Retinal pigment epithelial cell (primary cell): ENCODE measurements at regions not wholly inside any gene's neighbourhood (a gene's known extent, or its start where the extent isn't known, plus 50 kb on each side); places are given as distances from the start of the nearest gene placed in this dataset.
A peak's percentile ranks its signal among the peaks of the same experiment; 100 is the strongest.

Experiments used
- DNase-seq: peaks from one replicate; pipeline ENCODE4 v3.0.0-alpha.2; 2010; ENCODE audit warnings: low read depth
- H3K4me3 ChIP-seq: 2 replicates; pipeline ENCODE4 v1.5.1; 2011; ENCODE audit warnings: mild to moderate bottlenecking, low read length, control low read depth, moderate library complexity
- TF ChIP-seq, protein P1 (sequence below): conservative IDR thresholded peaks from 2 replicates; pipeline ENCODE4 v1.5.1; 2011; ENCODE audit warnings: low read depth, low read length, control low read depth, inconsistent platforms

DNA sequence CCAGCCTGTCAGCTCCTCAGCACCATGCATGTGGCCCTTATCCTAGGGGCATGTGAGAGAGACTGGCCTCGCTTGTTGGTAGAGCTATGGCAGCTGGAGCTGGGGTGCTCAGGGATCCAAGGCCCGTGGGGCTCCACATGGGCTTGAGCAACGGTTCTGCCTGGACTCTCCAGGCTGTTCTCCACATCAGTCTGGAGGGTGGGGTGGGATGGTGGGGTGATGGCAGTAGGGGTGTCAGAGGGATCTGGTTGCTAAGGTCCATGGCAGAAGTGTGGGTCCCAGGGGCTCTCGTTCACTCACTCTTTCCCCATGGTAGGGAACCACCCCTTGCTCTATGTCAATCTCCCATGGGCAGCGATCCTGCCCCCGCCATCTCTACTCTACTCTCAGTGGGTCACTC, 622.6 kb downstream of the LRFN5 start:
- H3K4me3 ChIP-seq = no peak overlapping the region
- TF ChIP-seq, protein P1, sequence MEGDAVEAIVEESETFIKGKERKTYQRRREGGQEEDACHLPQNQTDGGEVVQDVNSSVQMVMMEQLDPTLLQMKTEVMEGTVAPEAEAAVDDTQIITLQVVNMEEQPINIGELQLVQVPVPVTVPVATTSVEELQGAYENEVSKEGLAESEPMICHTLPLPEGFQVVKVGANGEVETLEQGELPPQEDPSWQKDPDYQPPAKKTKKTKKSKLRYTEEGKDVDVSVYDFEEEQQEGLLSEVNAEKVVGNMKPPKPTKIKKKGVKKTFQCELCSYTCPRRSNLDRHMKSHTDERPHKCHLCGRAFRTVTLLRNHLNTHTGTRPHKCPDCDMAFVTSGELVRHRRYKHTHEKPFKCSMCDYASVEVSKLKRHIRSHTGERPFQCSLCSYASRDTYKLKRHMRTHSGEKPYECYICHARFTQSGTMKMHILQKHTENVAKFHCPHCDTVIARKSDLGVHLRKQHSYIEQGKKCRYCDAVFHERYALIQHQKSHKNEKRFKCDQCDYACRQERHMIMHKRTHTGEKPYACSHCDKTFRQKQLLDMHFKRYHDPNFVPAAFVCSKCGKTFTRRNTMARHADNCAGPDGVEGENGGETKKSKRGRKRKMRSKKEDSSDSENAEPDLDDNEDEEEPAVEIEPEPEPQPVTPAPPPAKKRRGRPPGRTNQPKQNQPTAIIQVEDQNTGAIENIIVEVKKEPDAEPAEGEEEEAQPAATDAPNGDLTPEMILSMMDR = no peak
- no peak for DNase-seq

DNA sequence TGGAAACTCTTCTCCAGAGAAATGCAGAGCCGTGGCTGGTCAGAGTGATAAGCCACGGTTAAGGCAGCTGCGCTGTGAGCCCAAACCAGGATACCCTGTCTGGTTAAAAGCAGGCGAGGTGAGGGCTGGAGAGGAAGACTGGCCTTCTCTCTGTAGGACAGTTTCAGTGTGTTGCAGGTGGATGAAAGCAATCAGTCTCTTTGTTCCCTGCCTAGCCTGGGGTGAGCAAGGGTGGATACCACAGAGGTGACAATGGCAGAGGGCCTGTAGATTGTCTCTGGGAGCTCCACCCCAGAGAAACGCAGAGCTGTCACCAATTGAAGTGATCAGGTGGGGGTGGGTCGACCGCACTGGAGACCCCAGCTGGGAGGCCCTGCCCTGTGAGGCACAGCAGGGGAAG, 621.9 kb downstream of the LRFN5 start:
- no peak overlapping the region for H3K4me3 ChIP-seq
- TF ChIP-seq, protein P1 = no peak

DNA sequence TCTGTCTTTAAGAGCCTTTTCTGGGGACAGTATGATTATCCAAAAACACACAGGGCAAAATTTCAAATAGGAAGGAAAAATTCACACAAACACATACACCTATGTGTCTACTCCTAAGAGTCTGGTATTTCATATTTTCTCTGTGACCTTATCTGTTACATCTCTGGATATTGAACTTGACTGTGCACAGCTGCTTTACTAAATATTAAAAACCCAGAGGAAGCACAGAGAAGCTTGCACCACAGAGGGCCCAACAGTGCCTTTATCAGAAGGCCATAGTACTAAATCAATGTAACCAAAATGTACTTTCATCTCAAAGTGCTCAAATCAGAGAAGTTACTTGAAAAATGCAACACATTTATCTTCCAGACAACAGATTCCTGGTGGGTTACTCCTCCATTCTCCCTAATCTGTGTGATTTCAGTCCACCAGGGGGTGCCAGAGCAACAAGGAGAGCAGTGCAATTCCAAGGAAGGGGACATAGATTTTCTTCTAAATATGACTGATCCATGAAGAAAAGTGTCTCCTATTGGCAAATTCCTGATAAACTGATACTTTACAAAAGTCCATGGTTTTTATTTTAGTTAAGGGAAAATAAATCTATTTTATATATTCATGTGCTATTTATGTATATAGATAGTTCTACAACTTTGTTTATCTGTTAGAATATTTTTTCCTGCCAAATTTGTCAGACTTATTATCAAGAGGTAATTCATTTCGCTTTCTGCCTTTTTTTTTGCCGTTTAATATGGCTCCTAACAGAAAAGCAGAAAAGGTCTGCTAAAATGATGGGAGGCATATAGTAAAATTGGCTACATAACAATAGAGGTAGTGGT, 617.6 kb downstream of the LRFN5 start:
- peak; percentile 25 for DNase-seq
- H3K4me3 ChIP-seq = no peak overlapping the region
- TF ChIP-seq, protein P1 = peak; percentile 80

More for the DNA sequence above, 621.9 kb downstream of the LRFN5 start:
- DNase-seq = no peak

DNA sequence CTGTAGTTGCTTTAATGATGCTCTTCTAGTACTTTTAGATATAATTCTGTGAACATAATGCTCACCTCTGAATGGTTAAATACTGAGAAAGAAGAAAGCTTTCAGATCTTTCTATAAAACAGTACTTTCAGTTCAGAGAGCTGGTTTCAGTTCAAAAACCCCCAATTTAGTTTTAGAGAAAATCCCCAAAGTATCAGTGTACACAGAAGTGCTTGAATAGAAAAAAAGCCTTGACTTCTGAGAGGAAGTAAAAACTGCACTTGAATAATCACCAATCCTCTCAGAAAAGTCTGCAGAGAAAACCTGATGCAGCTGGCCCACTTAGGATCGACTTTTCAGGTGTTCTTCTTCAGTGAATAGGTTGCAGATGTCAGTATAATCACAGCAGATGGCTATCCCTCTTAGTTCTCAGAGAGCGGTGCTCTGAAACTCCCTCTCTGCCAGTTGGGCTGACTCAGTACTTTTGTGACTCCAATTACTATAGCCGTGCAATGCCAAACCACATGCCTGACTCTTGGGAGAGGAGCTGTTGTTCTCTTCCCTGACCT, 616.3 kb downstream of the LRFN5 start:
- peak; percentile 19 for DNase-seq
- H3K4me3 ChIP-seq = no peak overlapping the region
- TF ChIP-seq, protein P1 = no peak

DNA sequence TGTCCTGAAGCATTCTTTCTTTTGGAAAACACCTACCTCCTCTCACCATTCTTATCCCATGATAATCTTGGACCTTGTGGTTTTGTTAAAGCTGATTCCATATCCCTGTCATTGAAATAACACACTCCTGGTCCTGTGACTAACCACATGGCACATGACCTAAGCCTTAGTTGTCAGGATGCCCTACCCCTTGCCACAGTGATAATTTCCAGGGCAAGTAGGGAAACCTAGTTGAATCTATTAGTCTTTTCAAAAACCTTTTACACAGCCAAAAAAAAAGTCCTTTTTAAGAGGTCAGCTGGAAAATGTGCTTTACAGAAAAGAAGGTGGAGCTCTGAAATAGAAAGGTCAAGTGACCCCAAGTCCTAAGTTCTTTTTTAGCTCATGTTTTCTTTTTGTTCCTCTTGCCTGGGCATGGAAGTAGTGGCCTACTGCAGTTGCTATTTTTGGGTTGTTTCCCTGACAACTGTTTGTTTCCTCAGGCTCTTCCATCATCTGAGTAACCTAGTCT, 608.4 kb downstream of the LRFN5 start:
- no peak overlapping the region for H3K4me3 ChIP-seq
- peak; percentile 71 for DNase-seq
- TF ChIP-seq, protein P1 = no peak

DNA sequence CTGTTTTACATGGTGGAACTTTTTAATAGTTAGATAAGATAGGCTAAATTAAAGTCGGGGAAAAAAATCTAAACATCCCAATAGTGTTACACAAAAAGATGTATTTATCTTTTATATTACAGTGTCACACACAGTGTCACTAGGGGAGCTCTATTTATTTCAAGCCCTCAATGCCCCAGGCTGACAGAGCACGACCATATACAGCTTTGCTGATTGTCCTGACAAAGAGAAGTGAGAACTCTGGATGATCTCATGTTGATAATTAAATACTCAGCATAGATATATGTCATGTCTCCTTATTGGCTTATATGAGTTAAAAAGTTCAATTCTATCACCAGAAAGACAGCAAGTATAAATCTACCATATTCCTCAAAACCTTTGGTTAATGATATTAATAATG, 594.3 kb downstream of the LRFN5 start:
- no peak for DNase-seq
- TF ChIP-seq, protein P1 = no peak
- H3K4me3 ChIP-seq = no peak overlapping the region

DNA sequence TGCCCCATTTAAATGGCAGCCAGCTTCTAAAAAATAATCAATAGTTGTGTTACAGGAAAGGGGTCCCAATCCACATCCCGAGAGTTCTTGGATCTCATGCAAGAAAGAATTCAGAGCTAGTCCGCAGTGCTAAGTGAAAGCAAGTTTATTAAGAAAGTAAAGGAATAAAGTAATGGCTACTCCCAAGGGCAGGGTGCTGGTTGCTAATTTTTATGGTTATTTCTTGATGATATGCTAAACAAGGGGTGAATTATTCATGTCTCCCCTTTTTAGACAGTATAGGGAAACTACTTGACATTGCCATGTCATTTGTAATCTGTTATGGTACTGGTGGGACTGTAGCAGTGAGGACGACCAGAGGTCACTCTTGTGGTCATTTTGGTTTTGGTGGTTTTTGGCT, 591.3 kb downstream of the LRFN5 start:
- H3K4me3 ChIP-seq = no peak overlapping the region
- TF ChIP-seq, protein P1 = no peak
- no peak for DNase-seq
